ENCODE measurements at regions not wholly inside any gene's neighbourhood (a gene's known extent, or its start where the extent isn't known, plus 50 kb on each side); places are given as distances from the start of the nearest gene placed in this dataset.

DNA sequence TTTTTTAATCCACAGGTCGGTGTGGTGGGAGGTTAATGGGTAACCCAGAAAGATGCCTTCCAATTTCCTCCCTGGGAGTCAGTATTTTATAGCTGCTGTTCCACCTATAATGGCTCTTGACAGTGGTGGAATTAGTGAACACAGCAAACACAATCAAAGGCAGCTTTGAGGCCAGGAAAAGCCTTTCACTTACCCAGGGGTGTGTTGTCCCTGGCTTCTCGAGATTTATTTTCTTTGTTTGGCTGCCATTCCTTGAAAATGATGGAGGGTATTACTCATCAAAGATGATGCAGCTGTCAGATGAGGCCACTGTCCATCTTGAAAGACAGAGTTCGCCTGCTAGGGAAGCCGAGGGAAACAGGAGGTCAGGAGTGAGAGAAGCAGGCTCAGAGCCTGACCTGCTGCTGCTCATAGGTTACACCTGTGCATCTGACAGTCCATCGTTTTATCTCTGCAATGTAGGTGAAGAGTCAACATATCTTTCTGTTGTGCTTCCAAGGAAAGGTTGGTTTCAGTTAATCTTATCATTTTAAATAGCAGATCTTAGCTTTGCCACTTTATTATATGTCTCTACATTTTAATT, 221.6 kb downstream of the XPNPEP1 start:
- Histone ChIP-seq H3K9me3 (no peaks in the 10 kb centered on the region), H3K36me3 (ENCODE audit: low read depth, missing control alignments) (no peaks in the 10 kb centered on the region), H3K27me3 (no peaks in the 10 kb centered on the region), H3K27ac (no peak overlapping the region), H3K4me1 (no peaks in the 10 kb centered on the region), H3K4me3 (no peak overlapping the region)
- no peak for TF ChIP-seq POLR2A (IDR thresholded peaks at IDR 0.05)
- DNase-seq = no peak
- 64 to 72% methylated on average over 5 of the region's 5 CpGs for WGBS, 2 donors
- intact Hi-C loops (cut with DNase I; ENCODE audit: low total_unique reads) = no loop called here

DNA sequence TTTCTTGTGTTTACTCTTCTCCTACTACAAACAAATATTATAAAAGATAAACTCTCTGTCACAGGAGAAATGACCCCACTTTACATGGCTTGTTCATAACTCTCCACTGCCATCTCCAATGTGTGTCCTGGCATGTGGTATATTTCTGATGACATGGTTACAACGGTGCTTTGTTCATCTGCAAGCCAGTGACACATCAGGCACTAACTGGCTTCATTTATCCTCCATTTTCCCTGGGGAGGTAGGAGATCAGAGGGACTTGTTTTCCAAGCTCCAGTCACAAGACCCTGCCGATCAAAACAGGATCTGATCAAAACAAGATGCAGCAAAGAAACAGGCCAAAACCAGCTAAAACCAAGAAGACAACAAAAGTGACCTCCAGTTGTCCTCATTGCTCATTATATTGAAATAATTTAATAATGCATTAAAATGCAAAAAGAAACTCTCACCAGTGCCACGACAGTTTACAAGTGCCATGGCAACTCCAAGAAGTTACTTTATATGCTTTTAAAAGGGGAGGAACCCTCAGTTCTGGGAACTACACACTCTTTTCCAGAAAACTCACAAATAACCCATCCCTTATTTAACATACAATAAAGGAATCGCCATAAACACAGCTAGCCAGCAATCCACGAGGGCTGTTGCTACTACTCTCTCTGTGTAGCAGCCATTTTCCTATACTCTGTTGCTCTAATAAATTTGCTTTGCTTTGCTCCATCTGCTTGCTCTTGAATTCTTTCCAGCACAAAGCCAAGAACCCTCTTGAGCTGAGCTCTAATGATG, 224.2 kb downstream of the XPNPEP1 start:
- DNase-seq = no peak
- Histone ChIP-seq H3K36me3 (ENCODE audit: low read depth, missing control alignments) (no peaks in the 10 kb centered on the region), H3K27me3 (no peaks in the 10 kb centered on the region), H3K4me3 (no peak overlapping the region), H3K4me1 (no peaks in the 10 kb centered on the region), H3K27ac (no peak overlapping the region), H3K9me3 (no peaks in the 10 kb centered on the region)
- intact Hi-C loops (cut with DNase I; ENCODE audit: low total_unique reads) = no loop called here
- WGBS, 2 donors = 51 to 69% methylated on average over 5 of the region's 5 CpGs
- TF ChIP-seq CTCF (IDR thresholded peaks at IDR 0.05) (no peak), POLR2A (IDR thresholded peaks at IDR 0.05) (no peak)

- intact Hi-C loops (cut with DNase I; ENCODE audit: low total_unique reads) = no loop called here
- no peaks in the 10 kb centered on the region for H3K27me3 ChIP-seq
- TF ChIP-seq POLR2A (IDR thresholded peaks at IDR 0.05) = no peak
- TF ChIP-seq CTCF (IDR thresholded peaks at IDR 0.05) = no peak
- no peaks in the 10 kb centered on the region for H3K4me1 ChIP-seq
- no peak for DNase-seq
- H3K4me3 ChIP-seq = no peak overlapping the region
- H3K27ac ChIP-seq = no peak overlapping the region
- H3K9me3 ChIP-seq = no peaks in the 10 kb centered on the region
- WGBS, 2 donors = 52 to 62% methylated on average over 5 of the region's 5 CpGs
- H3K36me3 ChIP-seq (ENCODE audit: low read depth, missing control alignments) = no peaks in the 10 kb centered on the region
Observed at GRCh38 chr10:109698086-109698485, 225.2 kb downstream of the XPNPEP1 start.

DNA sequence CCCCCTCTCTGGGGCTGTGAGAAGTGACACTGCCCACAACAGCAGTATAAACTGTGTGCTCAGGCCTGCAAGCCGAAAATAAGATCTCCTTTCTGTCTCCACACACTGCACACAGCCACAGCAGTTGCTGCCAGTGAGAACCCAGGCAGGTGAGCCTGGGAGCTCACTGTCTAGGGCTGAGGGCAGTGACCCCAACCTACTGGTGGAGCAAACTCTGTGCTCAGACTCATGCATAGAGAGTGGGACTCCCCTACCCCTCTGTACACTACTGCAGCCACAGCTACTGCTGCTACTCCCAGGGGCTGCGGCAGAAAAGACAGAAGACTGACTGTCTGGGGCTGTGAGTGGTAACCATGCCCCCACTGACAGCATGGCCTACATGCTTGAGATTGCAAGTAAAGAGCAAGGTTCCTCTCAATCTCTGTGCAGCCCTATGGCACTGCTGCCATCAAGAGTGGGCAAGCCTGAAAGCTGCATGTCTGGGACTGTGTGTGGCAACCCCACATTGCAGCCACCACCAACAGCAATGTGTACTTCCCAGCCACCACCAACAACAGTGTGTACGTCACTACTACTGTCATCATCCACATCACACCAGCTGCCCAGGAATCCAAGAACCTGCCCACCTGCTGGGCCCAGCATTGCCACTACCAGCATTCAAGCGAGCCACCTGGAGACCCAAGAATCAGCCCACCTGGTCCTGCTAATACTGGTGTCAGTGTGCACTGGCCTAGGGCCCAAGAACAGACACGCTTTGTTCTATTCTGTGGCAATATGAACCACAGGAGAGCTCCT, 226.1 kb downstream of the XPNPEP1 start:
- intact Hi-C loops (cut with DNase I; ENCODE audit: low total_unique reads) = no loop called here
- 83 to 97% methylated on average over 5 of the region's 5 CpGs for WGBS, 2 donors
- TF ChIP-seq CTCF (IDR thresholded peaks at IDR 0.05) (no peak), POLR2A (IDR thresholded peaks at IDR 0.05) (no peak)
- no peaks in the 10 kb centered on the region for H3K4me1 ChIP-seq
- no peak overlapping the region for H3K4me3 ChIP-seq
- no peak overlapping the region for H3K27ac ChIP-seq
- no peak for DNase-seq
- no peaks in the 10 kb centered on the region for H3K9me3 ChIP-seq
- no peaks in the 10 kb centered on the region for H3K36me3 ChIP-seq (ENCODE audit: low read depth, missing control alignments)
- no peaks in the 10 kb centered on the region for H3K27me3 ChIP-seq

DNA sequence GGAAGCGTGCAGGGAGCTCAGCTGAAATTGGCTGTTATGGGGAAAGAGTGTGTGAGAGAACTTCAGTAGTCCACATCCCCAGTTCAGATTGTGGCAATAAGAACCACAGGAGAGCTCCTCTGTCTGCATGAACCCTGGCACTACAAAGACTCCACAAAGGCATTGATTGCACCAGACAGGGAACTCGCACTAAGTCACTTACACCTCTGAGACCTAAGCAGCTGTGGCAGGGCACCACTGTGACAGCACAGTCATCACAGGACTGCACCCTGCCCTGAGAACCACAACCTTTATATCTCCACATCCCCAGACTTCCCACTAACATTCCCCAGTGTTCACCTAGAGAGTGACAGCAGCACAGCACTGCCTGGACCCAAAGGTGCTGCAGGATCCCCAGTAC, 226.8 kb downstream of the XPNPEP1 start:
- intact Hi-C loops (cut with DNase I; ENCODE audit: low total_unique reads) = no loop called here
- TF ChIP-seq POLR2A (IDR thresholded peaks at IDR 0.05) (no peak), CTCF (IDR thresholded peaks at IDR 0.05) (no peak)
- WGBS, 2 donors = 100% methylated on average over 1 to 2 of the region's 2 CpGs
- H3K36me3 ChIP-seq (ENCODE audit: low read depth, missing control alignments) = no peaks in the 10 kb centered on the region
- H3K4me1 ChIP-seq = no peaks in the 10 kb centered on the region
- DNase-seq = no peak
- H3K4me3 ChIP-seq = no peak overlapping the region
- no peaks in the 10 kb centered on the region for H3K27me3 ChIP-seq
- no peaks in the 10 kb centered on the region for H3K9me3 ChIP-seq
- H3K27ac ChIP-seq = no peak overlapping the region

Data from testis (tissue), 2 donors.